ELR (cell line): ENCODE measurements at regions not wholly inside any gene's neighbourhood (a gene's known extent, or its start where the extent isn't known, plus 50 kb on each side); places are given as distances from the start of the nearest gene placed in this dataset.

ENCODE experiments used
- DNase-seq: peaks from one replicate; pipeline ENCODE4 v3.0.0-alpha.2; 2015; ENCODE audit warnings: low read depth

GRCh38 chr10:28783087-28783486 is 105.8 kb downstream of the BAMBI start:
- DNase-seq = no peak

GRCh38 chr10:28785018-28785417 is 107.7 kb downstream of the BAMBI start:
- DNase-seq = no peak

DNA sequence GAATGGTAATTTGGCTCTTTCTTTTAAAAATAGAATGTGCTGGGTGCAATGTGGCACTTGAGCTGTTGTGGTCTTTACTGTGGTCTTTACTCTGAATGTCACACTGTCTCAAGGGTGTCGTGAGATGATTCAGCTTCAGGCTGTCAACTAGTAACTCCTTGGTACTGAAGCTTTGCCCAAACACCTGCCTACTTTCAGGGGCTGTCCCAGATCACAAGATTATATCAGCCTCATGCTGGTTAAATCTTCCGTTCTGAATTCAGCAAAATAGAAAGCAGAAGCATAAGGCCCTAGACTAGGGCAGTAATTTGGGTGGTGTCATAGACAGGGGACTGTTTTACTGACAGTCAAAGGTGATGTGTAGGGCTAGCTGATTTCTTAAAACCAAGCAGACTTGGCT is 110.9 kb downstream of the BAMBI start:
- DNase-seq = no peak

GRCh38 chr10:28788762-28789161 is 111.4 kb downstream of the BAMBI start:
- DNase-seq = no peak

- no peak for DNase-seq
These were observed 112.8 kb downstream of the BAMBI start for GRCh38 chr10:28790146-28790545.

- no peak for DNase-seq
These were observed 116.2 kb downstream of the BAMBI start for GRCh38 chr10:28793482-28793881.

GRCh38 chr10:28794986-28795385 is 117.7 kb downstream of the BAMBI start:
- no peak for DNase-seq

- DNase-seq = peak; percentile 55
These were observed 119.5 kb downstream of the BAMBI start for GRCh38 chr10:28796606-28797512.

- no peak for DNase-seq
These were observed 120.6 kb downstream of the BAMBI start for GRCh38 chr10:28797904-28798371.

GRCh38 chr10:28798428-28798955 is 121.2 kb downstream of the BAMBI start:
- no peak for DNase-seq

DNA sequence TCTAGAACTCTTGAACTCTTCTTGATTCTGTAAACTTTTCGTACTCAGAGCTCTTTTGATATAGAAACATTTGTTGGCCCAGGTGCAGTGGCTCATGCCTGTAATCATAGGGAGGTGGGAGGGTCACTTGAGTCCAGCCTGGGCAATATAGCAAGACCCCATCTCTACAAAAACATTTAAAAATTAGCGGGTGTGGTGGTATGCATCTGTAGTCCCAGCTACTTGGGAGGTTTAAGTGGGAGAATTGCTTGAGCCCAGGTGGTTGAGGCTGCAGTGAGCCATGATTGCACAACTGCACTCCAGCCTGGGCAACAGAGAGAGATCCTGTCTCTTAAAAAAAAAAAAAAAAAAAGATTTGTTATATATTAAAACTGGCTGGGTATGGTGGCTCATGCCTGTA is 121.6 kb downstream of the BAMBI start:
- no peak for DNase-seq

- DNase-seq = no peak
These were observed 122.8 kb downstream of the BAMBI start for GRCh38 chr10:28800144-28800543.

- DNase-seq = no peak
These were observed 123.9 kb downstream of the BAMBI start for GRCh38 chr10:28801247-28801646.

- no peak for DNase-seq
These were observed 124.5 kb downstream of the BAMBI start for GRCh38 chr10:28801869-28802268.

DNA sequence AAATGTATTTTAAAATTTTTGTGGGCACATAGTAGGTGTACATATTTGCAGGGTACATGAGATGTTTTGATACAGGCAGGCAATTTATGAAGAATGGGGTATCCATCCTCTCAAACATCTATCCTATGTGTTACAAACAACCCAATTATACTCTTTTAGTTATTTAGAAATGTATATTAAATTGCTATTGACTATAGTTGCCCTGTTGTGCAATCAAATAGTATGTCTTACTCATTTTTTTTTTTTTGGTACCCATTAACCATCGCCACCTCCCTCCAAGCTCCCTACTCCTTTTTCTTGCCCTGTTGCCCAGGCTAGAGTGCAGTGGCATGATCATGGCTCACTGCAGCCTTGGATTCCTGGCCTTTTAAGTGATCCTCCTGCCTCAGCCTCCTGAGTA is 128.1 kb downstream of the BAMBI start:
- no peak for DNase-seq

DNA sequence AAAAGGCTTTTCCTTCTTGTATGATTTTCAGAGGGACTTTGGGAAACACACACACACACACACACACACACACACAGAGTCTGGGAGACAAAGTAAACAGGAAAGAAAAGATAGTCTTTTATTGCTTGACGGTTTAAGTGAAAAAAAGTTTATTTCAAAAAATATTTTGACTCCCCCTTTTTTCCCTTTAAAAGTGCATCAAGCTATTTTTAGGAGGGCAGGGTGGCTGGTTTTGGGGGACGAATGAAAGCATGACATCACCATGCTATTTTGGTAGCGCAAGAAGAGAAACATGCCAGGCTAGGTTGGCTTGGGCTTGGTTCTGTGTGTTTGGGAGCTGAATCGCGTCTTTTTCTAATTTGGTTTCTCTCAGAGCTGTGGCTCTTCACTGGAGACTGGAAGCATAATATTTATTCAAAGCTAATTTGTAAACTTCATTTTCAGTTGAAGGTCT is 129.2 kb downstream of the BAMBI start:
- no peak for DNase-seq

DNA sequence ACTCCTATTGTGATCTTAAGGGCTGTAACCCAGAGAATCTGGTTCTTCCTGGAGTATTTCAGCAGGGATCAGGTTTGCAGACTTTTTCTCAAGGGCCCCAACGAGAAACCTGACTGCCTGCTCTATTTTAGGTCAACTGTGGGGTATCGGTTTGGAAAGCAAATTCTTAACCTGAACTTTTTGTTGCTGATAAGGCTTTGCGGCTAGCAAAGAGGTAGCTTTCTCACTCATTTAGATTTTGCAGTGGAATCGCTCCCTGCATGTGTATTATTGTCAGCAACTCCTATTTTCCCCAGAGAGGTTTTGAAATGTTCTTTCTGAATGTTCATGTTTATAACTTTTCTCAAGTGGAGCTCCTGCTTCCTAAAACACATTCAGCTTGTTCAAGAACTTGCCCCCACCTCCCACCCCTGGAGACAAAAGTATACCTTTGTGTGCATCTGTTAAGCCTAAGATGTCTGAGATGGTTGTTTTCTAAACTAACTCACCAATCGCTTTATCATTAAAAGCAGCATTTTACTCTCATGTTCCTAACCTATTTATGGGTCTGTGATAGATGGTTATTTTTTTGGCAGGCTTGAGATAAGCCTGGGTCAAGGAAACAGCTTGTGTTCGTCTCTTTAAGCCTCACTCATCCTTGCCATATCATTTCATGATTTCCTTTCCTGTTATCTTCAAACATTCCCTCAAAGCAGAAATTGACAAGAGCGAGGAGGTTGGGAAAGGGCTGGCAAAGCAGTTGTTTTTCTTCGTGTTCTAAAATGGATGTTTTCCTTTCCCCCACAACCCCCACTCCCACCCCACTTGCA is 129.8 kb downstream of the BAMBI start:
- DNase-seq = no peak

DNA sequence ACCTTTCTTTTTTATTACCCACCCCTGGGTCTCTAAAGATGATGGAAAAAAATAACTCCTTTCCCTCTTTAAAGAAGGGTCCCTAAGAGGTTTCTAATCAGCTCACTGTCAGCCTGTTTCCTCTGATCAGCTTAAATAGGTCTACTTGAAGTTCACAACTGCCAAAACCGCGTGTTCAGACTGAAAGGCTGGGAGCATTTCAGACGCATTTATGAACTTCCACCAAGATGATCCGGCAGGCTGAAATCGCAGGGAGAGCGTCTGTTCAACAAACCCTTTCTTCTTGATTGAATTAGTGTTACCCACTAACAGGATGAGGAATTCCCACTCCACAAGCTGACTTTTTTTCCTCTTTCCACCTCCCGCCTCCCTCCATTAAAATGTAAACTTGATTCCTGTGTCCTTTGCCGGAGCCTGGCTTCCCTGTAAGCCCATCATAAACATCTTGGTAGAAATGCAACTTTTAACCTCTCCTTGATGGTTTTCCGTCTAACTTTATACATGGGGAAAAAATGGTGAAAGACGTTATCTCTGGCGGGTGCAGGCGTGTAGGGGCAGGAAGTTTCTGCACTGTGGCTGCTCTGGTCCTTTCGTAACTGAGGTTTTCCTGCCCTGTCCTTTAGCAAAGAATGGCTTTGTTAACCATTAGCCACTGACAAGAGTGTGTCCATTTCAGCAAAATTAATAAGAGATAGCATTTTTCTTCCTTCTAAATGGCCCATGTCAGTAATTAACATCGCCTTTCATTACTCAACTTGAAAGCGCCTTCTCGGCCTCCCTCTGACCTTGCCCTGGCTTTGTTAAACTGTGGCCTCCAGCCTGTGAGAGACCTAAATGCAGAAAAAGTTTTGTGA is 130.7 kb downstream of the BAMBI start:
- no peak for DNase-seq

GRCh38 chr10:28808693-28809092 is 131.4 kb downstream of the BAMBI start:
- DNase-seq = no peak

- no peak for DNase-seq
These were observed 132.9 kb downstream of the BAMBI start for GRCh38 chr10:28810057-28810870.
